BE2C (cell line): ENCODE measurements at regions not wholly inside any gene's neighbourhood (a gene's known extent, or its start where the extent isn't known, plus 50 kb on each side); places are given as distances from the start of the nearest gene placed in this dataset.

ENCODE experiments used
- DNase-seq: peaks from one replicate; pipeline ENCODE4 v3.0.0-alpha.2; 2020
- H3K27me3 ChIP-seq: fragments of 250-450 bp; sonication (Bioruptor Pico); 2 replicates; pipeline ENCODE4 v1.5.1; 2020; ENCODE audit warnings: mild to moderate bottlenecking
- H3K36me3 ChIP-seq: fragments of 250-450 bp; sonication (Bioruptor Pico); 2 replicates; pipeline ENCODE4 v1.5.1; 2020; ENCODE audit warnings: mild to moderate bottlenecking
- H3K4me1 ChIP-seq: fragments of 250-450 bp; sonication (Bioruptor Pico); 2 replicates; pipeline ENCODE4 v1.5.1; 2020
- H3K4me3 ChIP-seq: 2 replicates; pipeline ENCODE4 v1.5.1; 2011; ENCODE audit warnings: low read depth, low read length
- H3K9me3 ChIP-seq: fragments of 250-450 bp; sonication (Bioruptor Pico); 2 replicates; pipeline ENCODE4 v1.5.1; 2020
- CTCF ChIP-seq: IDR thresholded peaks from 2 replicates; pipeline ENCODE4 v1.5.1; 2012; ENCODE audit warnings: mild to moderate bottlenecking, low read depth, low read length

- H3K9me3 ChIP-seq, result peaks cover 2% of the 10 kb centered on the region; the same call in 1 of the 2 replicates
- DNase-seq, result no peak
- TF ChIP-seq CTCF, result no peak
- H3K4me1 ChIP-seq, result no peaks in the 10 kb centered on the region
- H3K36me3 ChIP-seq, result no peaks in the 10 kb centered on the region
- H3K4me3 ChIP-seq, result no peak overlapping the region
- H3K27me3 ChIP-seq, result peaks cover 8% of the 10 kb centered on the region
Measured at GRCh38 chr20:4095639-4096038, 53.0 kb upstream of the SMOX start.

GRCh38 chr20:4091490-4092479 is 56.8 kb upstream of the SMOX start:
- no peaks in the 10 kb centered on the region for H3K27me3 ChIP-seq
- peak; percentile 79 for TF ChIP-seq CTCF
- no peaks in the 10 kb centered on the region for H3K36me3 ChIP-seq
- H3K9me3 ChIP-seq, result peaks cover 2% of the 10 kb centered on the region; the same call in 1 of the 2 replicates
- H3K4me1 ChIP-seq, result no peaks in the 10 kb centered on the region
- DNase-seq, result peak; percentile 66
- H3K4me3 ChIP-seq, result no peak overlapping the region

GRCh38 chr20:4090756-4091489 is 57.7 kb upstream of the SMOX start:
- Histone ChIP-seq H3K9me3 (peaks cover 1% of the 10 kb centered on the region; the same call in 1 of the 2 replicates), H3K4me3 (no peak overlapping the region), H3K36me3 (no peaks in the 10 kb centered on the region), H3K27me3 (no peaks in the 10 kb centered on the region), H3K4me1 (no peaks in the 10 kb centered on the region)
- TF ChIP-seq CTCF, result no peak
- DNase-seq, result no peak

- DNase-seq, result no peak
- H3K27me3 ChIP-seq, result no peaks in the 10 kb centered on the region
- no peaks in the 10 kb centered on the region for H3K36me3 ChIP-seq
- no peaks in the 10 kb centered on the region for H3K9me3 ChIP-seq
- no peak for TF ChIP-seq CTCF
- no peak overlapping the region for H3K4me3 ChIP-seq
- no peaks in the 10 kb centered on the region for H3K4me1 ChIP-seq
Measured at GRCh38 chr20:4089756-4090487, 58.7 kb upstream of the SMOX start.

- DNase-seq, result no peak
- Histone ChIP-seq H3K4me3 (no peak overlapping the region), H3K36me3 (no peaks in the 10 kb centered on the region), H3K4me1 (no peaks in the 10 kb centered on the region), H3K9me3 (no peaks in the 10 kb centered on the region), H3K27me3 (no peaks in the 10 kb centered on the region)
- no peak for TF ChIP-seq CTCF
Measured at GRCh38 chr20:4088766-4089165, 59.9 kb upstream of the SMOX start.
